Astrocyte (in vitro differentiated cells and primary cell): ENCODE measurements at regions not wholly inside any gene's neighbourhood (a gene's known extent, or its start where the extent isn't known, plus 50 kb on each side); places are given as distances from the start of the nearest gene placed in this dataset.

ENCODE experiments used
- DNase-seq: peaks from one replicate; pipeline ENCODE4 v3.0.0-alpha.2; 2010; ENCODE audit warnings: low read depth
- FAIRE-seq: peaks from 2 replicates; lab custom pipeline; 2011; peaks lifted over from hg19 to GRCh38; lab: Jason Lieb, UNC
- H2AFZ ChIP-seq: 2 replicates; pipeline ENCODE4 v1.6.0; 2012; ENCODE audit warnings: low read depth, low read length, inconsistent platforms
- H3K27ac ChIP-seq: 2 replicates; pipeline ENCODE4 v1.5.1; 2011; ENCODE audit warnings: low read depth, low read length, inconsistent platforms
- H3K27me3 ChIP-seq: 2 replicates; pipeline ENCODE4 v1.6.0; 2011; ENCODE audit warnings: low read length, inconsistent platforms; ENCODE audit not compliant: insufficient read depth
- H3K36me3 ChIP-seq: 2 replicates; pipeline ENCODE4 v1.5.1; 2011; ENCODE audit warnings: low read length, inconsistent platforms; ENCODE audit not compliant: insufficient read depth
- H3K4me1 ChIP-seq: 2 replicates; pipeline ENCODE4 v1.5.1; 2011; ENCODE audit warnings: low read length, inconsistent platforms; ENCODE audit not compliant: insufficient read depth
- H3K4me2 ChIP-seq: 2 replicates; pipeline ENCODE4 v1.6.0; 2012; ENCODE audit warnings: low read length, inconsistent platforms
- H3K4me3 ChIP-seq: 2 replicates; pipeline ENCODE4 v1.5.1; 2011; ENCODE audit warnings: low read depth, mild to moderate bottlenecking, low read length, inconsistent platforms; ENCODE audit not compliant: insufficient read depth
- H3K79me2 ChIP-seq: 2 replicates; pipeline ENCODE4 v1.6.0; 2012; ENCODE audit warnings: mild to moderate bottlenecking, low read length, inconsistent platforms; ENCODE audit not compliant: insufficient read depth
- H3K9ac ChIP-seq: 2 replicates; pipeline ENCODE4 v1.6.0; 2012; ENCODE audit warnings: mild to moderate bottlenecking, low read length, inconsistent platforms
- H3K9me3 ChIP-seq: 2 replicates; pipeline ENCODE4 v1.5.1; 2012; ENCODE audit warnings: low read depth, mild to moderate bottlenecking, low read length, inconsistent platforms; ENCODE audit not compliant: insufficient read depth
- H4K20me1 ChIP-seq: 2 replicates; pipeline ENCODE4 v1.6.0; 2012; ENCODE audit warnings: low read length, inconsistent platforms; ENCODE audit not compliant: insufficient read depth
- H3K27ac Mint-ChIP-seq: one replicate; pipeline ENCODE4 v1.8.0; 2021; ENCODE audit warnings: mild to moderate bottlenecking, mixed read lengths; ENCODE audit not compliant: unreplicated experiment
- H3K27me3 Mint-ChIP-seq: one replicate; pipeline ENCODE4 v1.8.0; 2021; ENCODE audit warnings: low read depth, mixed read lengths; ENCODE audit not compliant: unreplicated experiment
- H3K36me3 Mint-ChIP-seq: one replicate; pipeline ENCODE4 v1.8.0; 2021; ENCODE audit warnings: low read depth, mixed read lengths; ENCODE audit not compliant: unreplicated experiment
- H3K4me1 Mint-ChIP-seq: one replicate; pipeline ENCODE4 v1.8.0; 2021; ENCODE audit warnings: low read depth, mixed read lengths; ENCODE audit not compliant: unreplicated experiment
- H3K4me3 Mint-ChIP-seq: one replicate; pipeline ENCODE4 v1.8.0; 2021; ENCODE audit warnings: mild to moderate bottlenecking, moderate library complexity, mixed read lengths; ENCODE audit not compliant: unreplicated experiment
- H3K9me3 Mint-ChIP-seq: one replicate; pipeline ENCODE4 v1.8.0; 2021; ENCODE audit warnings: mild to moderate bottlenecking, mixed read lengths; ENCODE audit not compliant: unreplicated experiment
- EZH2 ChIP-seq: IDR thresholded peaks from 2 replicates; pipeline ENCODE4 v1.6.1; 2012; ENCODE audit warnings: mild to moderate bottlenecking, low read length, inconsistent platforms; ENCODE audit not compliant: insufficient read depth
- TF ChIP-seq, protein P1 (sequence below): IDR thresholded peaks from 2 replicates; pipeline ENCODE4 v1.5.1; 2011; ENCODE audit warnings: low read depth, mild to moderate bottlenecking, inconsistent platforms, low read length, moderate library complexity; ENCODE audit not compliant: insufficient read depth

DNA sequence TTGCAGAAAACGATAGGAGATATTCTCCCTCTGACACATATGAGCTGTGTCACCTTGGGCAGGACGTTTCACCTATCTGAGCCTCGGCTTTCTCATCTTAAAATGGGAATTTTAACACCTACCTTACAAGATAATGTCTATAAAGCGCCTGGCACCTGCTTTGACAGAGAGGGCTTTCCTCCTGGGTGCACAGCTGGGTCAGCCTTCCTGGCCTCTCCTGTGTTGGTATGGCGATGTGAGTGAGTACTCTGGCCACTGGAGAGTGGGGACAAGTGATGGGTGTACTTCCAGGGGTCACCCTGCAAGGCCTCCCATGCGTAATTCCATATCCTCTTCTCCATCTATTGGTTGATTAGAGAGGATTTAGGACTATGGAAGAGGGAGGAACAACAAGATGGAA, 113.1 kb upstream of the SMIM23 start:
- peaks cover 4% of the 10 kb centered on the region for H3K9me3 Mint-ChIP-seq
- FAIRE-seq = no peak

DNA sequence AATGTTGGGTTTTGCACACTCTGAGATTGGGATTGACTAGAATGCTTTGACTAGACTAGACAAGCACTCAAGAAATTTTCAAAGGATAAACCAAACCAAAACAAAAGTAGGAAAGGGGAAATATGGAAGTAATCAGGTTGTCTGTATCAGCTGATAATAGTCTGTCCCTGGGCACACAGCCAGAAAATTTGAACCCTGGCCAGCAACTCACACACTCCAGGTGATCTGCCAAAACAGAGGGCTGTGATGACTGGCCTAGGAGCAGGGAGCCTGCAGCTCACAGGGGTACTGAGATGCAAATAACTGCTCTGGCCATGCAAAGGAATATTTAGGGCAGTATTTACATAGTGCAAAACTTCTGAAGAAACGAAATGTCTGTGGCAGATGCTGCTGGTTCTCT, 112.3 kb upstream of the SMIM23 start:
- no peak overlapping the region for H3K27ac Mint-ChIP-seq
- peaks cover 2% of the 10 kb centered on the region for H3K36me3 Mint-ChIP-seq
- Histone ChIP-seq H3K4me1 (peaks cover under 1% of the 10 kb centered on the region), H3K9ac (no peak overlapping the region), H2AFZ (no peak overlapping the region), H3K4me3 (no peak overlapping the region), H4K20me1 (no peaks in the 10 kb centered on the region), H3K79me2 (no peaks in the 10 kb centered on the region), H3K27me3 (peaks cover 5% of the 10 kb centered on the region), H3K4me2 (no peak overlapping the region), H3K9me3 (no peaks in the 10 kb centered on the region), H3K36me3 (no peaks in the 10 kb centered on the region), H3K27ac (no peak overlapping the region)
- no peak for TF ChIP-seq EZH2
- DNase-seq (no peak), FAIRE-seq (no peak)
- H3K9me3 Mint-ChIP-seq = peaks cover 4% of the 10 kb centered on the region
- H3K4me1 Mint-ChIP-seq = no peaks in the 10 kb centered on the region
- peaks cover 13% of the 10 kb centered on the region for H3K27me3 Mint-ChIP-seq
- H3K4me3 Mint-ChIP-seq = no peak overlapping the region

More for the DNA sequence above, 113.1 kb upstream of the SMIM23 start:
- H3K79me2 ChIP-seq = no peaks in the 10 kb centered on the region
- H3K4me2 ChIP-seq = no peak overlapping the region
- peaks cover 6% of the 10 kb centered on the region for H3K4me1 ChIP-seq
- H3K4me1 Mint-ChIP-seq = peaks cover 1% of the 10 kb centered on the region
- no peak for DNase-seq
- no peak overlapping the region for H3K4me3 Mint-ChIP-seq
- no peaks in the 10 kb centered on the region for H4K20me1 ChIP-seq
- peaks cover 5% of the 10 kb centered on the region for H3K27me3 ChIP-seq
- H3K36me3 ChIP-seq = no peaks in the 10 kb centered on the region
- TF ChIP-seq, protein P1, sequence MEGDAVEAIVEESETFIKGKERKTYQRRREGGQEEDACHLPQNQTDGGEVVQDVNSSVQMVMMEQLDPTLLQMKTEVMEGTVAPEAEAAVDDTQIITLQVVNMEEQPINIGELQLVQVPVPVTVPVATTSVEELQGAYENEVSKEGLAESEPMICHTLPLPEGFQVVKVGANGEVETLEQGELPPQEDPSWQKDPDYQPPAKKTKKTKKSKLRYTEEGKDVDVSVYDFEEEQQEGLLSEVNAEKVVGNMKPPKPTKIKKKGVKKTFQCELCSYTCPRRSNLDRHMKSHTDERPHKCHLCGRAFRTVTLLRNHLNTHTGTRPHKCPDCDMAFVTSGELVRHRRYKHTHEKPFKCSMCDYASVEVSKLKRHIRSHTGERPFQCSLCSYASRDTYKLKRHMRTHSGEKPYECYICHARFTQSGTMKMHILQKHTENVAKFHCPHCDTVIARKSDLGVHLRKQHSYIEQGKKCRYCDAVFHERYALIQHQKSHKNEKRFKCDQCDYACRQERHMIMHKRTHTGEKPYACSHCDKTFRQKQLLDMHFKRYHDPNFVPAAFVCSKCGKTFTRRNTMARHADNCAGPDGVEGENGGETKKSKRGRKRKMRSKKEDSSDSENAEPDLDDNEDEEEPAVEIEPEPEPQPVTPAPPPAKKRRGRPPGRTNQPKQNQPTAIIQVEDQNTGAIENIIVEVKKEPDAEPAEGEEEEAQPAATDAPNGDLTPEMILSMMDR = no peak
- TF ChIP-seq EZH2 = no peak
- no peak overlapping the region for H2AFZ ChIP-seq
- no peak overlapping the region for H3K9ac ChIP-seq
- peaks cover 13% of the 10 kb centered on the region for H3K27me3 Mint-ChIP-seq
- H3K9me3 ChIP-seq = no peaks in the 10 kb centered on the region
- H3K27ac ChIP-seq = no peak overlapping the region
- no peak overlapping the region for H3K27ac Mint-ChIP-seq
- no peak overlapping the region for H3K4me3 ChIP-seq
- peaks cover 2% of the 10 kb centered on the region for H3K36me3 Mint-ChIP-seq

DNA sequence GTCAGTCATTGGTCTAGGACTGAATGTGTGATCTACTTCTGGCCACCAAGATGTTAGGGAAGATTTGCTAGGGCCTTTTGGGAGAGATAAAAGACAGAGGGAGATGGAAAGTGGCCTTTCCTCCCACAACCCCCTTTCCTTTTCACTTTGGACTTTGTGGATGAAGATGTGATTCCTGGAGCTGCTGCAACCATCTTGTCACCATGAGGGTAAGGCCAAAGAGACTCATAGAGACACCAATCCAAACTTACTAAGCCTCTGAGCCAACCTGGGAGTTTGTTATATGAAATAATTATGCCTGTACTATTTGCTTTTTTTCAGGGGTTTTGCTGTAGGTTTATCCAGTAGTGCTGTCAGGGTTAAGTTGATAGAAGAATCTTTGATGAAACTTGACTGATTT, 111.8 kb upstream of the SMIM23 start:
- no peak for TF ChIP-seq EZH2
- TF ChIP-seq, protein P1 = no peak
- Mint-ChIP-seq H3K27ac (no peak overlapping the region), H3K9me3 (peaks cover 4% of the 10 kb centered on the region), H3K36me3 (peaks cover 2% of the 10 kb centered on the region), H3K27me3 (peaks cover 13% of the 10 kb centered on the region), H3K4me3 (no peak overlapping the region), H3K4me1 (no peaks in the 10 kb centered on the region)
- FAIRE-seq = no peak
- Histone ChIP-seq H3K27ac (no peak overlapping the region), H3K4me1 (no peaks in the 10 kb centered on the region), H3K27me3 (peaks cover 5% of the 10 kb centered on the region), H2AFZ (no peak overlapping the region), H3K79me2 (no peaks in the 10 kb centered on the region), H3K4me2 (no peak overlapping the region), H3K36me3 (no peaks in the 10 kb centered on the region), H4K20me1 (no peaks in the 10 kb centered on the region), H3K9me3 (no peaks in the 10 kb centered on the region), H3K9ac (no peak overlapping the region), H3K4me3 (no peak overlapping the region)
- no peak for DNase-seq
